Osteocyte (in vitro differentiated cells): ENCODE measurements at regions not wholly inside any gene's neighbourhood (a gene's known extent, or its start where the extent isn't known, plus 50 kb on each side); places are given as distances from the start of the nearest gene placed in this dataset.

Experiments used
- DNase-seq: peaks from one replicate; pipeline ENCODE4 v3.0.0; 2021; ENCODE audit warnings: mixed read lengths; ENCODE audit not compliant: unreplicated experiment; ENCODE audit errors: extremely low spot score
- H3K27ac Mint-ChIP-seq: one replicate; pipeline ENCODE4 v1.8.0; 2021; ENCODE audit warnings: mild to moderate bottlenecking, mixed read lengths; ENCODE audit not compliant: unreplicated experiment
- H3K27me3 Mint-ChIP-seq: one replicate; pipeline ENCODE4 v1.8.0; 2021; ENCODE audit warnings: mixed read lengths; ENCODE audit not compliant: unreplicated experiment
- H3K36me3 Mint-ChIP-seq: one replicate; pipeline ENCODE4 v1.8.0; 2021; ENCODE audit warnings: mixed read lengths; ENCODE audit not compliant: unreplicated experiment
- H3K4me1 Mint-ChIP-seq: one replicate; pipeline ENCODE4 v1.8.0; 2021; ENCODE audit warnings: mixed read lengths; ENCODE audit not compliant: unreplicated experiment
- H3K4me3 Mint-ChIP-seq: one replicate; pipeline ENCODE4 v1.8.0; 2021; ENCODE audit warnings: mild to moderate bottlenecking, moderate library complexity, mixed read lengths; ENCODE audit not compliant: unreplicated experiment
- H3K9me3 Mint-ChIP-seq: one replicate; pipeline ENCODE4 v1.8.0; 2021; ENCODE audit warnings: mixed read lengths; ENCODE audit not compliant: unreplicated experiment
- CTCF ChIP-seq: fragments of 200-600 bp; sonication (generic); IDR thresholded peaks from 2 replicates; pipeline ENCODE4 v1.5.0; 2021; ENCODE audit warnings: antibody characterized with exemption, mild to moderate bottlenecking, moderate library complexity

GRCh38 chr21:32113486-32113885, 165.4 kb downstream of the MIS18A start:
- Mint-ChIP-seq H3K27me3 (peaks cover 24% of the 10 kb centered on the region), H3K27ac (no peak overlapping the region), H3K4me3 (no peak overlapping the region), H3K9me3 (no peaks in the 10 kb centered on the region), H3K36me3 (no peaks in the 10 kb centered on the region), H3K4me1 (no peaks in the 10 kb centered on the region)
- TF ChIP-seq CTCF = no peak
- DNase-seq = no peak

DNA sequence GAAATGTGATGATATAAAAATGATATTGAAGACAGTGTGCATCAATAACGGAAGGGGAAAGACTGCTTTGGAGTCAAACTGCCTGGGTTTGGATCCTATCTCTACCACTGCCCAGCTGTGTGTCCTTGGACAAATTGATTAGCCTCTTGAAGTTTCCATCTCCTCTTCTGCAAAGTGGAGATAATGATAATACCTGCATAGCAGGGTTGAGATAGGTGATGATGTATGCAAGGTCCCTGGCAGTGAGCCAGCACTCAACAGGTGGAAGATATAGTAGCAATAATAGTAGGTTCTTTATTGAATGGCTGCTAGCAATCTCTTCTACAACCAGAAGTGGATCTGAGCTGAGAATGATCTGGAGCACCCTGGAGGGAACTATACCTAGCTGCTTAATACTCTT, 166.7 kb downstream of the MIS18A start:
- Mint-ChIP-seq H3K27me3 (peaks cover 24% of the 10 kb centered on the region), H3K36me3 (no peaks in the 10 kb centered on the region), H3K4me3 (no peak overlapping the region), H3K4me1 (no peaks in the 10 kb centered on the region), H3K9me3 (peaks cover 1% of the 10 kb centered on the region), H3K27ac (no peak overlapping the region)
- no peak for TF ChIP-seq CTCF
- no peak for DNase-seq

GRCh38 chr21:32108566-32108965, 170.3 kb downstream of the MIS18A start:
- Mint-ChIP-seq H3K27me3 (peaks cover 22% of the 10 kb centered on the region), H3K27ac (no peak overlapping the region), H3K9me3 (peaks cover 4% of the 10 kb centered on the region), H3K36me3 (no peaks in the 10 kb centered on the region), H3K4me3 (no peak overlapping the region), H3K4me1 (no peaks in the 10 kb centered on the region)
- DNase-seq = no peak
- no peak for TF ChIP-seq CTCF

GRCh38 chr21:32103361-32103760, 175.5 kb downstream of the MIS18A start:
- Mint-ChIP-seq H3K4me1 (no peaks in the 10 kb centered on the region), H3K27me3 (peaks cover 7% of the 10 kb centered on the region), H3K4me3 (no peak overlapping the region), H3K36me3 (no peaks in the 10 kb centered on the region), H3K27ac (no peak overlapping the region), H3K9me3 (peaks cover 4% of the 10 kb centered on the region)
- no peak for DNase-seq
- no peak for TF ChIP-seq CTCF

DNA sequence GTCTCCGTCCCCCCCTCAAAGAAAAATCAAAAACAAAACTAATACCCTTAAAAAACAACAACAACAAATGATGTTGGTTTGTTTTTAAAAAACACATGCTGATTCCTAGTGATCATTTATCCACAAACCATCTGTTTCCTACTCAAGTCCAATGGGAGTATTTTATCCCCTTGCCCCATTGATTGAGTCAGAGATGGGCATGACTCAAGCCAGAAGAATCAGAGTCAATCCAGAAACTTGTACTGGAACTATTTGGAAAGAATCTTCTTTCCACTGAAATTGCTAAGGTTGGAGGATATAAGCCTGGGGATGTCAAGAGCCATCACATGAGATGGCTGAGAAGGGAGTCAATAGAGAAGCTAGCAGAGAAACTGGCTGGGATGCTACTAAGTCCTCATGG, 176.4 kb downstream of the MIS18A start:
- Mint-ChIP-seq H3K4me1 (no peaks in the 10 kb centered on the region), H3K27ac (no peak overlapping the region), H3K4me3 (no peak overlapping the region), H3K27me3 (peaks cover 7% of the 10 kb centered on the region), H3K36me3 (no peaks in the 10 kb centered on the region), H3K9me3 (peaks cover 4% of the 10 kb centered on the region)
- no peak for DNase-seq
- TF ChIP-seq CTCF = no peak
